HCT116 (cell line): ENCODE measurements at regions not wholly inside any gene's neighbourhood (a gene's known extent, or its start where the extent isn't known, plus 50 kb on each side); places are given as distances from the start of the nearest gene placed in this dataset.

ENCODE experiments used
- CBX3 ChIP-seq: IDR thresholded peaks from 2 replicates; pipeline ENCODE4 v1.6.1; 2012; ENCODE audit warnings: low read depth
- CEBPB ChIP-seq: IDR thresholded peaks from 2 replicates; pipeline ENCODE4 v1.6.1; 2012; ENCODE audit warnings: low read depth
- CTCF ChIP-seq, 3 experiments: fragments of 200-600 bp in 1 of 3; sonication (generic) in 1 of 3; IDR thresholded peaks in 2 of 3; conservative IDR thresholded peaks in 1 of 3; 2 replicates each; pipeline ENCODE4 v1.5.1; 2012 to 2017; ENCODE audit warnings: low read depth in 2 of 3, low read length in 2 of 3, antibody characterized with exemption in 1 of 3, borderline replicate concordance in 1 of 3, control low read depth in 1 of 3, mild to moderate bottlenecking in 1 of 3, mixed read lengths in 1 of 3, mixed run types in 1 of 3, moderate library complexity in 1 of 3; ENCODE audit not compliant: insufficient read depth in 1 of 3
- EZH2 ChIP-seq: fragments of 200-600 bp; sonication (generic); IDR thresholded peaks from 2 replicates; pipeline ENCODE4 v1.6.1; 2017; ENCODE audit warnings: antibody characterized with exemption, mixed run types
- EZH2phosphoT487 ChIP-seq: fragments of 200-600 bp; IDR thresholded peaks from 2 replicates; pipeline ENCODE4 v1.6.1; 2018; ENCODE audit warnings: antibody characterized with exemption, borderline replicate concordance
- FOSL1 ChIP-seq: IDR thresholded peaks from 2 replicates; pipeline ENCODE4 v1.6.1; 2012; ENCODE audit warnings: low read depth
- MAX ChIP-seq: IDR thresholded peaks from 2 replicates; pipeline ENCODE4 v1.6.1; 2012
- POLR2A ChIP-seq: IDR thresholded peaks from 2 replicates; pipeline ENCODE4 v1.7.0; 2011; ENCODE audit warnings: borderline replicate concordance; ENCODE audit not compliant: insufficient read depth, insufficient read length; ENCODE audit errors: extremely low read depth
- POLR2AphosphoS5 ChIP-seq: IDR thresholded peaks from 2 replicates; pipeline ENCODE4 v1.6.1; 2011; ENCODE audit warnings: mild to moderate bottlenecking, low read depth, low read length, moderate library complexity
- RAD21 ChIP-seq: IDR thresholded peaks from 2 replicates; pipeline ENCODE4 v1.6.1; 2012; ENCODE audit warnings: low read depth, mild to moderate bottlenecking
- REST ChIP-seq: IDR thresholded peaks from 2 replicates; pipeline ENCODE4 v1.6.1; 2012; ENCODE audit warnings: low read depth
- SP1 ChIP-seq: IDR thresholded peaks from 2 replicates; pipeline ENCODE4 v1.6.1; 2012; ENCODE audit warnings: low read depth
- YY1 ChIP-seq: IDR thresholded peaks from 2 replicates; pipeline ENCODE4 v1.6.1; 2011; ENCODE audit warnings: low read length, low read depth, moderate library complexity, mild to moderate bottlenecking; ENCODE audit not compliant: insufficient replicate concordance; ENCODE audit errors: extremely low read depth
- ZBTB33 ChIP-seq: IDR thresholded peaks from 2 replicates; pipeline ENCODE4 v1.6.1; 2011; ENCODE audit warnings: mild to moderate bottlenecking, low read length, moderate library complexity; ENCODE audit not compliant: insufficient replicate concordance; ENCODE audit errors: extremely low read depth

- TF ChIP-seq CTCF (IDR thresholded peaks at IDR 0.05 in 2 of 3, conservative IDR thresholded peaks at IDR 0.05 in 1 of 3; ENCODE audit: borderline replicate concordance in 1 of 3, insufficient read depth in 1 of 3, low read depth in 2 of 3, low read length in 2 of 3) (no peak), ZBTB33 (no peak), POLR2AphosphoS5 (no peak), EZH2 (no peak), SP1 (no peak), CBX3 (no peak), MAX (no peak), CEBPB (no peak), POLR2A (no peak), YY1 (no peak), RAD21 (no peak), REST (no peak), EZH2phosphoT487 (no peak), FOSL1 (no peak)
Observed at GRCh38 chr7:136142583-136142982, 165.4 kb upstream of the MTPN start.
